Activated T-helper 2 cell treated with anti-CD3 and anti-CD28 coated beads, Interferon-gamma antibody, Interleukin-2, Interleukin-4, amounts not matched to agents 10 μg/mL and 5 μg/mL and 100 μg/mL, durations not matched to agents 14 hours and 24 hours and 36 hours (primary cell): ENCODE measurements at regions not wholly inside any gene's neighbourhood (a gene's known extent, or its start where the extent isn't known, plus 50 kb on each side); places are given as distances from the start of the nearest gene placed in this dataset.
"Not testable (repeated sequence)": the region's sequence is repeated elsewhere in the genome, so short reads cannot be mapped to it uniquely, and the experiment has no call there.

ENCODE experiments used
- DNase-seq: peaks from one replicate; pipeline ENCODE4 v3.0.0; 2021; ENCODE audit warnings: low spot score
- H3K27ac Mint-ChIP-seq: one replicate; pipeline ENCODE4 v1.8.0; 2021; ENCODE audit warnings: mixed read lengths
- H3K27me3 Mint-ChIP-seq: one replicate; pipeline ENCODE4 v1.8.0; 2021; ENCODE audit warnings: low read depth, mixed read lengths
- H3K36me3 Mint-ChIP-seq: one replicate; pipeline ENCODE4 v1.8.0; 2021; ENCODE audit warnings: low read depth, mixed read lengths
- H3K4me1 Mint-ChIP-seq: one replicate; pipeline ENCODE4 v1.8.0; 2021; ENCODE audit warnings: low read depth, mixed read lengths
- H3K4me3 Mint-ChIP-seq: one replicate; pipeline ENCODE4 v1.8.0; 2021; ENCODE audit warnings: low read depth, mild to moderate bottlenecking, moderate library complexity, mixed read lengths
- H3K9me3 Mint-ChIP-seq: one replicate; pipeline ENCODE4 v1.8.0; 2021; ENCODE audit warnings: mixed read lengths
- intact Hi-C: fragments of 100-400 bp; cut with micrococcal nuclease; formaldehyde crosslinking; loops from one replicate; pipeline ENCODE4 v1.15.1; 2023

GRCh38 chr13:81591528-81592220 is 1250.7 kb upstream of the SPRY2 start:
- no peak overlapping the region for H3K4me3 Mint-ChIP-seq
- H3K27me3 Mint-ChIP-seq = no peaks in the 10 kb centered on the region
- no peak overlapping the region for H3K27ac Mint-ChIP-seq
- no peak for DNase-seq
- H3K9me3 Mint-ChIP-seq = peaks cover 9% of the 10 kb centered on the region
- no peaks in the 10 kb centered on the region for H3K4me1 Mint-ChIP-seq
- no peaks in the 10 kb centered on the region for H3K36me3 Mint-ChIP-seq
- intact Hi-C loops = no loop called here

- no peak for DNase-seq
- Mint-ChIP-seq H3K27me3 (no peaks in the 10 kb centered on the region), H3K9me3 (peaks cover 31% of the 10 kb centered on the region), H3K4me3 (no peak overlapping the region), H3K4me1 (no peaks in the 10 kb centered on the region), H3K27ac (no peak overlapping the region), H3K36me3 (no peaks in the 10 kb centered on the region)
- intact Hi-C loops = no loop called here
Observed at GRCh38 chr13:81582381-81582780, 1241.5 kb upstream of the SPRY2 start.

- H3K36me3 Mint-ChIP-seq = no peaks in the 10 kb centered on the region
- H3K9me3 Mint-ChIP-seq = peaks cover 31% of the 10 kb centered on the region
- intact Hi-C loops = no loop called here
- no peaks in the 10 kb centered on the region for H3K27me3 Mint-ChIP-seq
- no peak for DNase-seq
- no peaks in the 10 kb centered on the region for H3K4me1 Mint-ChIP-seq
- no peak overlapping the region for H3K27ac Mint-ChIP-seq
- no peak overlapping the region for H3K4me3 Mint-ChIP-seq
Observed at GRCh38 chr13:81577601-81578195, 1236.8 kb upstream of the SPRY2 start.

- Mint-ChIP-seq H3K27me3 (no peaks in the 10 kb centered on the region), H3K27ac (no peak overlapping the region), H3K4me3 (no peak overlapping the region), H3K4me1 (no peaks in the 10 kb centered on the region), H3K9me3 (peaks cover 20% of the 10 kb centered on the region), H3K36me3 (no peaks in the 10 kb centered on the region)
- no peak for DNase-seq
- intact Hi-C loops = no loop called here
Observed at GRCh38 chr13:81568824-81569223, 1227.9 kb upstream of the SPRY2 start.

GRCh38 chr13:81565849-81566248 is 1224.9 kb upstream of the SPRY2 start:
- Mint-ChIP-seq H3K9me3 (peaks cover 33% of the 10 kb centered on the region), H3K36me3 (no peaks in the 10 kb centered on the region), H3K4me3 (no peak overlapping the region), H3K27ac (no peak overlapping the region), H3K27me3 (no peaks in the 10 kb centered on the region), H3K4me1 (no peaks in the 10 kb centered on the region)
- intact Hi-C loops = no loop called here
- DNase-seq = no peak

- no peaks in the 10 kb centered on the region for H3K4me1 Mint-ChIP-seq
- H3K36me3 Mint-ChIP-seq = no peaks in the 10 kb centered on the region
- no peak overlapping the region for H3K27ac Mint-ChIP-seq
- no peak for DNase-seq
- H3K4me3 Mint-ChIP-seq = no peak overlapping the region
- intact Hi-C loops = no loop called here
- peaks cover 19% of the 10 kb centered on the region for H3K9me3 Mint-ChIP-seq
- no peaks in the 10 kb centered on the region for H3K27me3 Mint-ChIP-seq
Observed at GRCh38 chr13:81563091-81563490, 1222.2 kb upstream of the SPRY2 start.

- no peak for DNase-seq
- Mint-ChIP-seq H3K27me3 (no peaks in the 10 kb centered on the region), H3K36me3 (no peaks in the 10 kb centered on the region), H3K27ac (no peak overlapping the region), H3K4me3 (no peak overlapping the region), H3K4me1 (no peaks in the 10 kb centered on the region), H3K9me3 (peaks cover 16% of the 10 kb centered on the region)
- intact Hi-C loops = no loop called here
Observed at GRCh38 chr13:81562598-81562997, 1221.7 kb upstream of the SPRY2 start.

GRCh38 chr13:81551036-81551435 is 1210.1 kb upstream of the SPRY2 start:
- no peaks in the 10 kb centered on the region for H3K4me1 Mint-ChIP-seq
- DNase-seq = no peak
- no peaks in the 10 kb centered on the region for H3K27me3 Mint-ChIP-seq
- no peak overlapping the region for H3K4me3 Mint-ChIP-seq
- no peak overlapping the region for H3K27ac Mint-ChIP-seq
- H3K9me3 Mint-ChIP-seq = peaks cover 43% of the 10 kb centered on the region
- H3K36me3 Mint-ChIP-seq = no peaks in the 10 kb centered on the region
- intact Hi-C loops = no loop called here

- intact Hi-C loops, H3K36me3 Mint-ChIP-seq, H3K4me1 Mint-ChIP-seq, DNase-seq, H3K27ac Mint-ChIP-seq, H3K4me3 Mint-ChIP-seq, H3K27me3 Mint-ChIP-seq: not testable (repeated sequence)
- H3K9me3 Mint-ChIP-seq = peaks cover 46% of the 10 kb centered on the region
Observed at GRCh38 chr13:81546294-81546693, 1205.4 kb upstream of the SPRY2 start.

GRCh38 chr13:81540777-81541176 is 1199.9 kb upstream of the SPRY2 start:
- intact Hi-C loops = no loop called here

GRCh38 chr13:81539643-81540150 is 1198.8 kb upstream of the SPRY2 start:
- Mint-ChIP-seq H3K4me3 (no peak overlapping the region), H3K27ac (no peak overlapping the region), H3K36me3 (no peaks in the 10 kb centered on the region), H3K9me3 (peaks cover 46% of the 10 kb centered on the region), H3K27me3 (no peaks in the 10 kb centered on the region), H3K4me1 (no peaks in the 10 kb centered on the region)
- intact Hi-C loops = no loop called here
- DNase-seq = no peak

More at GRCh38 chr13:81540777-81541176, 1199.9 kb upstream of the SPRY2 start:
- Mint-ChIP-seq H3K9me3 (peaks cover 41% of the 10 kb centered on the region), H3K27me3 (no peaks in the 10 kb centered on the region), H3K4me1 (no peaks in the 10 kb centered on the region), H3K27ac (no peak overlapping the region), H3K36me3 (no peaks in the 10 kb centered on the region), H3K4me3 (no peak overlapping the region)
- no peak for DNase-seq

GRCh38 chr13:81498969-81499368 is 1158.0 kb upstream of the SPRY2 start:
- Mint-ChIP-seq H3K4me1 (no peaks in the 10 kb centered on the region), H3K27ac (no peak overlapping the region), H3K9me3 (peaks cover 55% of the 10 kb centered on the region), H3K36me3 (no peaks in the 10 kb centered on the region), H3K4me3 (no peak overlapping the region), H3K27me3 (no peaks in the 10 kb centered on the region)
- DNase-seq = no peak
- intact Hi-C loops = no loop called here

GRCh38 chr13:81493144-81493543 is 1152.2 kb upstream of the SPRY2 start:
- DNase-seq = no peak
- Mint-ChIP-seq H3K4me1 (no peaks in the 10 kb centered on the region), H3K27me3 (no peaks in the 10 kb centered on the region), H3K36me3 (no peaks in the 10 kb centered on the region), H3K27ac (no peak overlapping the region), H3K9me3 (peaks cover 37% of the 10 kb centered on the region), H3K4me3 (no peak overlapping the region)
- intact Hi-C loops = no loop called here
